ENCODE measurements at regions not wholly inside any gene's neighbourhood (a gene's known extent, or its start where the extent isn't known, plus 50 kb on each side); places are given as distances from the start of the nearest gene placed in this dataset.

DNA sequence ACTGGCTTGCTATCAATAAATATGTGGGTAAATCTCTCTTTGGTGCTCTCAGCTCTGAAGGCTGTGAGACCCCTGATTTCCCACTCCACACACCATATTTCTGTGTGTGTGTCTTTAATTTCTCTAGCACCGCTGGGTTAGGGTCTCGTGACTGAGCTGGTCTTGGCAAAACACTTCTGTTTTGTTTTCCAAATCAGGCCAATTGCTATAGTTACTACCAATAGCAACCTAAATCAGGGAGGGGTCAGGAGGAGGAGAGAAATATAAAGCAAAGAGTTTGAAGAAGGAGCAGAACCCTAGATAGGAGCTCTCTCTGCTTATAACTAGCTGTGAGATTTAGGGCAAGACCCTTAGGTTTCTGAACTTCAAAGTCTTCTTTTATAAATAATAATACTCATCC lies 250.5 kb upstream of the IGFBP7 start:
- Histone ChIP-seq H3K18ac (ENCODE audit: insufficient read length, low read depth, low read length) (no peak overlapping the region), H3K9me3 (ENCODE audit: control insufficient read depth, low read depth, low read length) (no peaks in the 10 kb centered on the region), H2BK15ac (ENCODE audit: low read depth, low read length) (no peak overlapping the region), H2AK5ac (ENCODE audit: insufficient read length, low read length) (no peak overlapping the region), H3T11ph (ENCODE audit: low read length) (no peak overlapping the region), H3K23me2 (ENCODE audit: insufficient read length, low read depth, low read length, poor library complexity, severe bottlenecking) (no peaks in the 10 kb centered on the region), H3K4ac (ENCODE audit: low read depth, low read length) (no peak overlapping the region), H3K79me1 (ENCODE audit: insufficient read depth, low read depth, low read length, poor library complexity, severe bottlenecking) (no peaks in the 10 kb centered on the region), H2AFZ (ENCODE audit: low read length) (no peak overlapping the region), H3K56ac (ENCODE audit: insufficient read length, low read depth, low read length) (no peak overlapping the region), H3K14ac (ENCODE audit: insufficient read depth, low read length) (no peak overlapping the region), H3K23ac (ENCODE audit: insufficient read length, low read depth, low read length) (no peak overlapping the region), H4K20me1 (ENCODE audit: control insufficient read depth, insufficient read depth, insufficient read length) (no peaks in the 10 kb centered on the region), H3K4me1 (ENCODE audit: insufficient read depth, low read length) (no peaks in the 10 kb centered on the region), H4K91ac (ENCODE audit: insufficient read length, low read depth, low read length) (no peak overlapping the region), H3K27me3 (ENCODE audit: insufficient read depth, low read length) (no peaks in the 10 kb centered on the region), H3K27ac (ENCODE audit: insufficient read length, low read depth, low read length) (no peak overlapping the region), H3K4me2 (ENCODE audit: insufficient read depth, insufficient read length, low read length) (no peak overlapping the region), H2BK120ac (ENCODE audit: low read depth, low read length, poor library complexity, severe bottlenecking) (no peak overlapping the region), H4K5ac (ENCODE audit: insufficient read length, low read depth, low read length) (no peak overlapping the region), H2BK5ac (ENCODE audit: insufficient read length, low read length) (no peak overlapping the region), H3K9ac (ENCODE audit: extremely low read depth, insufficient read length, low read length) (no peak overlapping the region), H2BK20ac (ENCODE audit: low read depth, low read length, poor library complexity, severe bottlenecking) (no peak overlapping the region), H4K8ac (replicated peaks; ENCODE audit: insufficient read length, low read depth, low read length) (no peak overlapping the region), H2BK12ac (ENCODE audit: insufficient read length, low read depth, low read length) (no peak overlapping the region), H3K79me2 (ENCODE audit: insufficient read depth, low read length) (peaks cover 2% of the 10 kb centered on the region; the same call in 1 of the 2 replicates)
- H3K4me1 Mint-ChIP-seq: no peaks in the 10 kb centered on the region
- DNase-seq: no peak
- peaks cover 0 to 6% of the 10 kb centered on the region in 2 experiments; a peak in 4 of 5 replicates for H3K9me3 Mint-ChIP-seq
- WGBS (ENCODE audit: extremely low coverage, insufficient read length, low lambda C conversion rate): no CpG with 5 or more reads among the region's 2 CpGs
- H3K27ac Mint-ChIP-seq: no peak overlapping the region
- H3K36me3 Mint-ChIP-seq (ENCODE audit: insufficient read depth in 1 of 3, low read depth in 3 of 3): no peaks in the 10 kb centered on the region
- H3K4me3 Mint-ChIP-seq: no peak overlapping the region
- TF ChIP-seq, protein P1, sequence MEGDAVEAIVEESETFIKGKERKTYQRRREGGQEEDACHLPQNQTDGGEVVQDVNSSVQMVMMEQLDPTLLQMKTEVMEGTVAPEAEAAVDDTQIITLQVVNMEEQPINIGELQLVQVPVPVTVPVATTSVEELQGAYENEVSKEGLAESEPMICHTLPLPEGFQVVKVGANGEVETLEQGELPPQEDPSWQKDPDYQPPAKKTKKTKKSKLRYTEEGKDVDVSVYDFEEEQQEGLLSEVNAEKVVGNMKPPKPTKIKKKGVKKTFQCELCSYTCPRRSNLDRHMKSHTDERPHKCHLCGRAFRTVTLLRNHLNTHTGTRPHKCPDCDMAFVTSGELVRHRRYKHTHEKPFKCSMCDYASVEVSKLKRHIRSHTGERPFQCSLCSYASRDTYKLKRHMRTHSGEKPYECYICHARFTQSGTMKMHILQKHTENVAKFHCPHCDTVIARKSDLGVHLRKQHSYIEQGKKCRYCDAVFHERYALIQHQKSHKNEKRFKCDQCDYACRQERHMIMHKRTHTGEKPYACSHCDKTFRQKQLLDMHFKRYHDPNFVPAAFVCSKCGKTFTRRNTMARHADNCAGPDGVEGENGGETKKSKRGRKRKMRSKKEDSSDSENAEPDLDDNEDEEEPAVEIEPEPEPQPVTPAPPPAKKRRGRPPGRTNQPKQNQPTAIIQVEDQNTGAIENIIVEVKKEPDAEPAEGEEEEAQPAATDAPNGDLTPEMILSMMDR (conservative IDR thresholded peaks at IDR 0.05): no peak
- H3K27me3 Mint-ChIP-seq (ENCODE audit: low read depth): no peaks in the 10 kb centered on the region
